Spleen (tissue), 7 donors: ENCODE measurements at regions not wholly inside any gene's neighbourhood (a gene's known extent, or its start where the extent isn't known, plus 50 kb on each side); places are given as distances from the start of the nearest gene placed in this dataset.

Experiments
- CTCF ChIP-seq, 11 experiments: fragments of 200-600 bp in 7 of 11; fragments of 450-650 bp in 4 of 11; sonication (generic) in 4 of 11; IDR thresholded peaks in 8 of 11; conservative IDR thresholded peaks in 3 of 11; 1 replicate in 7 of 11; 2 replicates in 4 of 11; pipeline versions ENCODE4 v1.4.0 to v1.8.0; 2016 to 2021; ENCODE audit warnings: antibody characterized with exemption in 11 of 11, inconsistent platforms in 4 of 11, mild to moderate bottlenecking in 1 of 11
- POLR2A ChIP-seq, 3 donors: fragments of 450-650 bp; IDR thresholded peaks; one replicate each; pipeline ENCODE4 v1.5.1; 2017; ENCODE audit warnings: antibody characterized with exemption in 3 of 3, mild to moderate bottlenecking in 1 of 3
- donor health status: DM: no; HTN: no; CAD: no; lungs with moderate emphysema.
- donor health status: DM: no; HTN: no; CAD: no.
- donor health status: DM: no; HTN: no; CAD: no.

DNA sequence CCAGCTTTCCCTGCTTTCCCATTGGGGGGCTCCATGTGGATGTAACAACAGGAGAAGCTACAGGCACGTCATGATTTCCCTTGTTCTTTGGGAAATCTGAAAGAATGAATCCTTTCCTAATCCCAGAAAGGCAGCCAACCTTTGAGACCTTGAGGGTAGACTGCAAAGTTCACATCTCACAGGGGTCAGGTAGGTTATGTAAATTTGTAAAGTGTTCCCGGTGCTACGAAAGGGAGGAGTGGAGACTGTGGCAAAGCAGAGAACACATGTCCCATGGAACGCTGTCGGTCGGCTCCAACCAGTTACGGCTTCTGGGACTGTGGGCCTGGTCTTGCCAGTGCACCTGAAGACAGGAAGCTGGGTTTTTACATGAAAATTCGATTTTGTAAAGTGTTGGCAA is 85.1 kb downstream of the RSPH3 start:
- no peak for TF ChIP-seq CTCF (IDR thresholded peaks at IDR 0.05 in 8 of 11, conservative IDR thresholded peaks at IDR 0.05 in 3 of 11)
- TF ChIP-seq POLR2A (IDR thresholded peaks at IDR 0.05), result no peak
